ENCODE measurements at regions not wholly inside any gene's neighbourhood (a gene's known extent, or its start where the extent isn't known, plus 50 kb on each side); places are given as distances from the start of the nearest gene placed in this dataset.

- TF ChIP-seq POLR2AphosphoS5 (IDR thresholded peaks at IDR 0.05; ENCODE audit: borderline replicate concordance, low read depth, low read length) (no peak), EZH2 (IDR thresholded peaks at IDR 0.05) (no peak)
Measured at GRCh38 chr6:50120300-50120699, 70.6 kb upstream of the DEFB112 start.
